ENCODE measurements at regions not wholly inside any gene's neighbourhood (a gene's known extent, or its start where the extent isn't known, plus 50 kb on each side); places are given as distances from the start of the nearest gene placed in this dataset.

GRCh38 chr1:38120552-38121230 is 74.1 kb upstream of the POU3F1 start:
- DNase-seq (no peak), ATAC-seq (ENCODE audit: low read depth) (no peak)
- POLR2A ChIA-PET, result no interaction called here
- H3K27ac Mint-ChIP-seq, result no peak overlapping the region
- H3K9me3 Mint-ChIP-seq, result no peaks in the 10 kb centered on the region
- H3K4me1 Mint-ChIP-seq, result no peaks in the 10 kb centered on the region
- H3K4me3 Mint-ChIP-seq, result no peak overlapping the region
- H3K27me3 Mint-ChIP-seq, result peaks cover 7% of the 10 kb centered on the region
- no peaks in the 10 kb centered on the region for H3K36me3 Mint-ChIP-seq

- Mint-ChIP-seq H3K27ac (no peak overlapping the region), H3K4me3 (no peak overlapping the region), H3K36me3 (no peaks in the 10 kb centered on the region), H3K4me1 (no peaks in the 10 kb centered on the region), H3K9me3 (no peaks in the 10 kb centered on the region), H3K27me3 (peaks cover 10% of the 10 kb centered on the region)
- DNase-seq (no peak), ATAC-seq (ENCODE audit: low read depth) (no peak)
- POLR2A ChIA-PET, result no interaction called here
Observed at GRCh38 chr1:38118976-38119375, 72.4 kb upstream of the POU3F1 start.

- Mint-ChIP-seq H3K27ac (no peak overlapping the region), H3K27me3 (peaks cover 7% of the 10 kb centered on the region), H3K36me3 (no peaks in the 10 kb centered on the region), H3K9me3 (no peaks in the 10 kb centered on the region), H3K4me1 (no peaks in the 10 kb centered on the region), H3K4me3 (no peak overlapping the region)
- ATAC-seq (ENCODE audit: low read depth) (no peak), DNase-seq (no peak)
- POLR2A ChIA-PET, result no interaction called here
Observed at GRCh38 chr1:38117444-38117887, 70.9 kb upstream of the POU3F1 start.

- H3K4me1 Mint-ChIP-seq, result no peaks in the 10 kb centered on the region
- peaks cover 9% of the 10 kb centered on the region for H3K27me3 Mint-ChIP-seq
- POLR2A ChIA-PET, result no interaction called here
- DNase-seq, result no peak
- ATAC-seq (ENCODE audit: low read depth), result no peak
- H3K27ac Mint-ChIP-seq, result no peak overlapping the region
- no peak overlapping the region for H3K4me3 Mint-ChIP-seq
- no peaks in the 10 kb centered on the region for H3K36me3 Mint-ChIP-seq
- H3K9me3 Mint-ChIP-seq, result no peaks in the 10 kb centered on the region
Observed at GRCh38 chr1:38115682-38116202, 69.1 kb upstream of the POU3F1 start.

- POLR2A ChIA-PET, result no interaction called here
Observed at GRCh38 chr1:38115226-38115625, 68.6 kb upstream of the POU3F1 start.

GRCh38 chr1:38114241-38115026 is 67.8 kb upstream of the POU3F1 start:
- DNase-seq (no peak), ATAC-seq (ENCODE audit: low read depth) (no peak)
- H3K27ac Mint-ChIP-seq, result no peak overlapping the region
- H3K4me1 Mint-ChIP-seq, result no peaks in the 10 kb centered on the region
- POLR2A ChIA-PET, result no interaction called here
- peaks cover 12% of the 10 kb centered on the region for H3K27me3 Mint-ChIP-seq
- no peaks in the 10 kb centered on the region for H3K36me3 Mint-ChIP-seq
- peaks cover 3% of the 10 kb centered on the region for H3K9me3 Mint-ChIP-seq
- no peak overlapping the region for H3K4me3 Mint-ChIP-seq

More at GRCh38 chr1:38115226-38115625, 68.6 kb upstream of the POU3F1 start:
- ATAC-seq (ENCODE audit: low read depth), result no peak
- Mint-ChIP-seq H3K4me1 (no peaks in the 10 kb centered on the region), H3K36me3 (no peaks in the 10 kb centered on the region), H3K9me3 (peaks cover 2% of the 10 kb centered on the region), H3K27ac (no peak overlapping the region), H3K4me3 (no peak overlapping the region), H3K27me3 (peaks cover 9% of the 10 kb centered on the region)
- no peak for DNase-seq

- H3K27me3 Mint-ChIP-seq, result peaks cover 13% of the 10 kb centered on the region
- no peaks in the 10 kb centered on the region for H3K36me3 Mint-ChIP-seq
- no peak overlapping the region for H3K4me3 Mint-ChIP-seq
- no peak overlapping the region for H3K27ac Mint-ChIP-seq
- ATAC-seq (ENCODE audit: low read depth), result no peak
- POLR2A ChIA-PET, result no interaction called here
- no peaks in the 10 kb centered on the region for H3K4me1 Mint-ChIP-seq
- H3K9me3 Mint-ChIP-seq, result peaks cover 3% of the 10 kb centered on the region
- DNase-seq, result no peak
Observed at GRCh38 chr1:38113159-38113666, 66.6 kb upstream of the POU3F1 start.

- Mint-ChIP-seq H3K36me3 (no peaks in the 10 kb centered on the region), H3K4me3 (no peak overlapping the region), H3K27me3 (peaks cover 17% of the 10 kb centered on the region), H3K9me3 (peaks cover 3% of the 10 kb centered on the region), H3K27ac (no peak overlapping the region), H3K4me1 (no peaks in the 10 kb centered on the region)
- ATAC-seq (ENCODE audit: low read depth) (no peak), DNase-seq (no peak)
- POLR2A ChIA-PET, result no interaction called here
Observed at GRCh38 chr1:38111589-38111988, 65.0 kb upstream of the POU3F1 start.

- Mint-ChIP-seq H3K27me3 (peaks cover 29% of the 10 kb centered on the region), H3K27ac (no peak overlapping the region)
Observed at GRCh38 chr1:38105267-38105666, 58.7 kb upstream of the POU3F1 start.

GRCh38 chr1:38102636-38103035 is 56.0 kb upstream of the POU3F1 start:
- Mint-ChIP-seq H3K27ac (no peak overlapping the region), H3K9me3 (no peaks in the 10 kb centered on the region), H3K4me3 (no peak overlapping the region), H3K4me1 (no peaks in the 10 kb centered on the region), H3K27me3 (peaks cover 22% of the 10 kb centered on the region), H3K36me3 (no peaks in the 10 kb centered on the region)
- POLR2A ChIA-PET, result no interaction called here
- DNase-seq (no peak), ATAC-seq (ENCODE audit: low read depth) (no peak)

More at GRCh38 chr1:38105267-38105666, 58.7 kb upstream of the POU3F1 start:
- POLR2A ChIA-PET, result no interaction called here
- Mint-ChIP-seq H3K4me1 (no peaks in the 10 kb centered on the region), H3K4me3 (no peak overlapping the region), H3K36me3 (no peaks in the 10 kb centered on the region), H3K9me3 (peaks cover 1% of the 10 kb centered on the region)
- DNase-seq (no peak), ATAC-seq (ENCODE audit: low read depth) (no peak)

- ATAC-seq (ENCODE audit: low read depth) (no peak), DNase-seq (no peak)
- Mint-ChIP-seq H3K27me3 (peaks cover 18% of the 10 kb centered on the region), H3K27ac (no peak overlapping the region), H3K4me3 (no peak overlapping the region), H3K36me3 (no peaks in the 10 kb centered on the region), H3K9me3 (no peaks in the 10 kb centered on the region), H3K4me1 (no peaks in the 10 kb centered on the region)
- POLR2A ChIA-PET, result no interaction called here
Observed at GRCh38 chr1:38101037-38101785, 54.6 kb upstream of the POU3F1 start.

GRCh38 chr1:38098101-38098847 is 51.7 kb upstream of the POU3F1 start:
- Mint-ChIP-seq H3K36me3 (no peaks in the 10 kb centered on the region), H3K4me3 (no peak overlapping the region), H3K27ac (no peak overlapping the region), H3K27me3 (peaks cover 23% of the 10 kb centered on the region), H3K4me1 (peaks cover 3% of the 10 kb centered on the region), H3K9me3 (no peaks in the 10 kb centered on the region)
- POLR2A ChIA-PET, result no interaction called here
- ATAC-seq (ENCODE audit: low read depth) (no peak), DNase-seq (no peak)

Measured in activated naive CD8-positive, alpha-beta T cell treated with anti-CD3 and anti-CD28 coated beads, Interleukin-2, amount 10 ng/mL, durations not matched to agents 7 days and 5 days (primary cell).